ENCODE measurements at regions not wholly inside any gene's neighbourhood (a gene's known extent, or its start where the extent isn't known, plus 50 kb on each side); places are given as distances from the start of the nearest gene placed in this dataset.

DNA sequence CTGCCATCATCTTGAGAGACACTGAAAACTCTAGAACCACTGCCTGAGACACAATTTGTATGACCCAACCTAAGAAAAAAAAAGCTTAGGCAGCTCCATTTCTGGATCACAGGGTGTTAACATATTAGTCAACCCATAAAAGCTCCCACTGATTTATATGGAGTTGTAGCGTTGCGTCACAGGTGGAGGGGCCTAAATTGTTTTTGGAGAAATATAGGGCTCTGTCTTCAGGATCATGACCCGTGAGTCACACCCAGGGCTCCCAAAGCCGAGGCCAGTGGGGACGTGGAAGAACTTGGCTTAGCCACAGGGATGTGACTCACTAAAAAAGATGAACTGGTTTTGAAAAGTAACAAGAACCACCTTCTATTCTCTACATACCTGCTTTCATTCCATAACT is 116.5 kb upstream of the BMP2 start (continued):
- TF ChIP-seq, protein P1, sequence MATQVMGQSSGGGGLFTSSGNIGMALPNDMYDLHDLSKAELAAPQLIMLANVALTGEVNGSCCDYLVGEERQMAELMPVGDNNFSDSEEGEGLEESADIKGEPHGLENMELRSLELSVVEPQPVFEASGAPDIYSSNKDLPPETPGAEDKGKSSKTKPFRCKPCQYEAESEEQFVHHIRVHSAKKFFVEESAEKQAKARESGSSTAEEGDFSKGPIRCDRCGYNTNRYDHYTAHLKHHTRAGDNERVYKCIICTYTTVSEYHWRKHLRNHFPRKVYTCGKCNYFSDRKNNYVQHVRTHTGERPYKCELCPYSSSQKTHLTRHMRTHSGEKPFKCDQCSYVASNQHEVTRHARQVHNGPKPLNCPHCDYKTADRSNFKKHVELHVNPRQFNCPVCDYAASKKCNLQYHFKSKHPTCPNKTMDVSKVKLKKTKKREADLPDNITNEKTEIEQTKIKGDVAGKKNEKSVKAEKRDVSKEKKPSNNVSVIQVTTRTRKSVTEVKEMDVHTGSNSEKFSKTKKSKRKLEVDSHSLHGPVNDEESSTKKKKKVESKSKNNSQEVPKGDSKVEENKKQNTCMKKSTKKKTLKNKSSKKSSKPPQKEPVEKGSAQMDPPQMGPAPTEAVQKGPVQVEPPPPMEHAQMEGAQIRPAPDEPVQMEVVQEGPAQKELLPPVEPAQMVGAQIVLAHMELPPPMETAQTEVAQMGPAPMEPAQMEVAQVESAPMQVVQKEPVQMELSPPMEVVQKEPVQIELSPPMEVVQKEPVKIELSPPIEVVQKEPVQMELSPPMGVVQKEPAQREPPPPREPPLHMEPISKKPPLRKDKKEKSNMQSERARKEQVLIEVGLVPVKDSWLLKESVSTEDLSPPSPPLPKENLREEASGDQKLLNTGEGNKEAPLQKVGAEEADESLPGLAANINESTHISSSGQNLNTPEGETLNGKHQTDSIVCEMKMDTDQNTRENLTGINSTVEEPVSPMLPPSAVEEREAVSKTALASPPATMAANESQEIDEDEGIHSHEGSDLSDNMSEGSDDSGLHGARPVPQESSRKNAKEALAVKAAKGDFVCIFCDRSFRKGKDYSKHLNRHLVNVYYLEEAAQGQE (IDR thresholded peaks at IDR 0.05; ENCODE audit: low read depth, low read length) = no peak
- TF ChIP-seq ZNF24 (IDR thresholded peaks at IDR 0.05) (no peak), NFYA (IDR thresholded peaks at IDR 0.05; ENCODE audit: borderline replicate concordance, low read depth, low read length) (no peak), POLR2AphosphoS5 (IDR thresholded peaks at IDR 0.05; ENCODE audit: low read length) (no peak), FOXM1 (IDR thresholded peaks at IDR 0.05; ENCODE audit: low read depth, low read length) (no peak)
- TF ChIP-seq, protein P2, sequence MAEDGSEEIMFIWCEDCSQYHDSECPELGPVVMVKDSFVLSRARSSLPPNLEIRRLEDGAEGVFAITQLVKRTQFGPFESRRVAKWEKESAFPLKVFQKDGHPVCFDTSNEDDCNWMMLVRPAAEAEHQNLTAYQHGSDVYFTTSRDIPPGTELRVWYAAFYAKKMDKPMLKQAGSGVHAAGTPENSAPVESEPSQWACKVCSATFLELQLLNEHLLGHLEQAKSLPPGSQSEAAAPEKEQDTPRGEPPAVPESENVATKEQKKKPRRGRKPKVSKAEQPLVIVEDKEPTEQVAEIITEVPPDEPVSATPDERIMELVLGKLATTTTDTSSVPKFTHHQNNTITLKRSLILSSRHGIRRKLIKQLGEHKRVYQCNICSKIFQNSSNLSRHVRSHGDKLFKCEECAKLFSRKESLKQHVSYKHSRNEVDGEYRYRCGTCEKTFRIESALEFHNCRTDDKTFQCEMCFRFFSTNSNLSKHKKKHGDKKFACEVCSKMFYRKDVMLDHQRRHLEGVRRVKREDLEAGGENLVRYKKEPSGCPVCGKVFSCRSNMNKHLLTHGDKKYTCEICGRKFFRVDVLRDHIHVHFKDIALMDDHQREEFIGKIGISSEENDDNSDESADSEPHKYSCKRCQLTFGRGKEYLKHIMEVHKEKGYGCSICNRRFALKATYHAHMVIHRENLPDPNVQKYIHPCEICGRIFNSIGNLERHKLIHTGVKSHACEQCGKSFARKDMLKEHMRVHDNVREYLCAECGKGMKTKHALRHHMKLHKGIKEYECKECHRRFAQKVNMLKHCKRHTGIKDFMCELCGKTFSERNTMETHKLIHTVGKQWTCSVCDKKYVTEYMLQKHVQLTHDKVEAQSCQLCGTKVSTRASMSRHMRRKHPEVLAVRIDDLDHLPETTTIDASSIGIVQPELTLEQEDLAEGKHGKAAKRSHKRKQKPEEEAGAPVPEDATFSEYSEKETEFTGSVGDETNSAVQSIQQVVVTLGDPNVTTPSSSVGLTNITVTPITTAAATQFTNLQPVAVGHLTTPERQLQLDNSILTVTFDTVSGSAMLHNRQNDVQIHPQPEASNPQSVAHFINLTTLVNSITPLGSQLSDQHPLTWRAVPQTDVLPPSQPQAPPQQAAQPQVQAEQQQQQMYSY (CRISPR knock-in tag; IDR thresholded peaks at IDR 0.05) = no peak

Data from GM12878 (cell line).